Hematopoietic multipotent progenitor cell treated with erythropoietin and hydrocortisone succinate and interleukin-3 and kit ligand, for 17 days (in vitro differentiated cells): ENCODE measurements at regions not wholly inside any gene's neighbourhood (a gene's known extent, or its start where the extent isn't known, plus 50 kb on each side); places are given as distances from the start of the nearest gene placed in this dataset.

Source experiments
- DNase-seq: peaks from one replicate; pipeline ENCODE4 v3.0.0-alpha.2; 2015; ENCODE audit warnings: low spot score

- DNase-seq = no peak
Measured at GRCh38 chr3:177817751-177818150, 620.5 kb upstream of the TBL1XR1 start.

- DNase-seq = no peak
Measured at GRCh38 chr3:177818712-177819240, 621.5 kb upstream of the TBL1XR1 start.

- no peak for DNase-seq
Measured at GRCh38 chr3:177820683-177821316, 623.5 kb upstream of the TBL1XR1 start.

GRCh38 chr3:177822681-177823096 lies 625.4 kb upstream of the TBL1XR1 start:
- DNase-seq = no peak

GRCh38 chr3:177823701-177824189 lies 626.5 kb upstream of the TBL1XR1 start:
- no peak for DNase-seq

GRCh38 chr3:177824190-177824786 lies 627.0 kb upstream of the TBL1XR1 start:
- no peak for DNase-seq

- DNase-seq = no peak
Measured at GRCh38 chr3:177824841-177825240, 627.6 kb upstream of the TBL1XR1 start.

GRCh38 chr3:177826253-177826652 lies 629.0 kb upstream of the TBL1XR1 start:
- DNase-seq = no peak

GRCh38 chr3:177827511-177828207 lies 630.4 kb upstream of the TBL1XR1 start:
- DNase-seq = no peak

- no peak for DNase-seq
Measured at GRCh38 chr3:177828208-177828565, 630.9 kb upstream of the TBL1XR1 start.

GRCh38 chr3:177830411-177830849 lies 633.1 kb upstream of the TBL1XR1 start:
- no peak for DNase-seq

GRCh38 chr3:177831361-177831760 lies 634.1 kb upstream of the TBL1XR1 start:
- no peak for DNase-seq

GRCh38 chr3:177832880-177833279 lies 635.6 kb upstream of the TBL1XR1 start:
- no peak for DNase-seq

GRCh38 chr3:177833332-177833731 lies 636.0 kb upstream of the TBL1XR1 start:
- no peak for DNase-seq

- DNase-seq = no peak
Measured at GRCh38 chr3:177835008-177835407, 637.7 kb upstream of the TBL1XR1 start.

- no peak for DNase-seq
Measured at GRCh38 chr3:177835917-177836316, 638.6 kb upstream of the TBL1XR1 start.

GRCh38 chr3:177836671-177837070 lies 639.4 kb upstream of the TBL1XR1 start:
- no peak for DNase-seq

- no peak for DNase-seq
Measured at GRCh38 chr3:177837951-177838655, 640.8 kb upstream of the TBL1XR1 start.

- DNase-seq = no peak
Measured at GRCh38 chr3:177838766-177839350, 641.6 kb upstream of the TBL1XR1 start.

- no peak for DNase-seq
Measured at GRCh38 chr3:177842302-177842701, 645.0 kb upstream of the TBL1XR1 start.

GRCh38 chr3:177842743-177843734 lies 645.8 kb upstream of the TBL1XR1 start:
- DNase-seq = no peak
